GM18499 (cell line): ENCODE measurements at regions not wholly inside any gene's neighbourhood (a gene's known extent, or its start where the extent isn't known, plus 50 kb on each side); places are given as distances from the start of the nearest gene placed in this dataset.

ENCODE experiments used
- ATAC-seq: cut with Tn5 transposase; IDR thresholded peaks from one replicate; pipeline ENCODE4 v1.9.1; 2021; ENCODE audit warnings: moderate number of reproducible peaks; ENCODE audit not compliant: insufficient read depth, unreplicated experiment

GRCh38 chr13:106384516-106384915 is 150.9 kb downstream of the EFNB2 start:
- no peak for ATAC-seq

DNA sequence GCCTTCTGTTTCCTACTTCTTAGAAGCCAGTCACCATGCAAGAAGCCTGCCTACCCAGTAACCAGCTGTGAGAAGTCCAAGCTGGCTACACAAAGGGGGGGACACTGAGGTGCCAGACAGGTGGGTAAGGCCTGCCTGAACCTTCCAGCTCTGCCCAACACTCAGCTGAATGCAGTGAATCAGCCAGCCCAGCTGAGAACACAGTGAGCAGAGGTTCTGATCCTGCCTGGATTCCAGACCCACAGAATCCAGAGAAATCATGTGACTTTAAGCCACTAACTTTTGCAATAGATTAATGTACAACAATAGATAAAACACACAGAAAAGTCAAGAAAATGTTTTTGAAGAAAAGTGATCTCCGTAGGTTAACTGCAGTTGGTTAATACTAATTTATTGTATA is 151.7 kb downstream of the EFNB2 start:
- ATAC-seq, result no peak

DNA sequence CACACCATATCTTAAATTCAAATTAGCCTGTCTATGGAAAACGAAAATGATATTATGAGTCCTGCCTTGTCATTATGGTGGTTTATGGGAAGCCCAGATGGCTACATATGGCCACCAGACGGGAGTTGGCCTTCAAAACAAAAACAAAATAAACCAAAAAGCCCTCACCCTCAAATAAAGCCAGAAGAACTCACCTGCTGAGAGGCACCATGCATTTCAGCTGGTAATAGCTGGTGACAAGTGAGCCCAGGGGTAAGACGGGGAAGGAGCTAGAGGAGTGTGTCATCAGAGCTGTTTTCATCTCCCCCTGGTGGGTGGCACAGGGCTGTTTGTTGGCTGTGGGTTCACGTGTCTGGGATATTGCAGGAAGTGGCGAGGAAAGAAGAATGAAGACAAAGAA is 152.9 kb downstream of the EFNB2 start:
- no peak for ATAC-seq

GRCh38 chr13:106381091-106381490 is 154.4 kb downstream of the EFNB2 start:
- no peak for ATAC-seq

DNA sequence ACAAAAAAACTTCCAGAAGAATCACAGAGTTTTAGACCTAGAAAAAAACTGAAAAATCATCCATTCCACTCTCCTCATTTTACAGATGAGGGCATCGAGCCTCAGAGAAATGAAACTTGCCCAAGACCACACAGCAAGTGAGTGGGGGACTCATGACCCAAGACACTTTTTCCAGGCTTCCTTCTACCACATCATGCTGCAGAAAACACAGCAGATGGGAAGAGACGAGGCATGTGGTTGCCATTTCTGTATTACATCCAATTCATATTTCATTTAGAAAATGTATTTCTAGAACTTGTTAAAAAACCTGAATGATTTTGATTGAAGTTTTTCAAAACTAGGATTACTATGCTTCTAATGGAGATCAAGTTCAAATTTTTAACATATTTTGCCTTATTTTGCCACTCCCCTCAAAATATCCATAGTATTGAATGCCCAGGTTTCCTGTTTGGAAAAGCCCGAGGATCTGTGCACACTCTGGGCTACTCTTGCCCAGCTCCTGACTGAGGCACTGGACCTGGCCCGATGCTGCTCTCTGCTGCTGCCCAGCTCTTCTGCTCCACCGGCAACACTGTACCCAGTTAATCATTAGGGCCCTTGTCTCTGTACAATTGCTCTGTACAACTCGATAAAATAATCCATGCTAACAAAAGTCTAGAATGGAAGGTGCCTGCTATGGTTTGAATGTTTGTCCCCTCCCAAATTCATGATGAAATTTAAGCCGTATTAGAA is 157.4 kb downstream of the EFNB2 start:
- no peak for ATAC-seq

GRCh38 chr13:106377341-106377740 is 158.1 kb downstream of the EFNB2 start:
- no peak for ATAC-seq

DNA sequence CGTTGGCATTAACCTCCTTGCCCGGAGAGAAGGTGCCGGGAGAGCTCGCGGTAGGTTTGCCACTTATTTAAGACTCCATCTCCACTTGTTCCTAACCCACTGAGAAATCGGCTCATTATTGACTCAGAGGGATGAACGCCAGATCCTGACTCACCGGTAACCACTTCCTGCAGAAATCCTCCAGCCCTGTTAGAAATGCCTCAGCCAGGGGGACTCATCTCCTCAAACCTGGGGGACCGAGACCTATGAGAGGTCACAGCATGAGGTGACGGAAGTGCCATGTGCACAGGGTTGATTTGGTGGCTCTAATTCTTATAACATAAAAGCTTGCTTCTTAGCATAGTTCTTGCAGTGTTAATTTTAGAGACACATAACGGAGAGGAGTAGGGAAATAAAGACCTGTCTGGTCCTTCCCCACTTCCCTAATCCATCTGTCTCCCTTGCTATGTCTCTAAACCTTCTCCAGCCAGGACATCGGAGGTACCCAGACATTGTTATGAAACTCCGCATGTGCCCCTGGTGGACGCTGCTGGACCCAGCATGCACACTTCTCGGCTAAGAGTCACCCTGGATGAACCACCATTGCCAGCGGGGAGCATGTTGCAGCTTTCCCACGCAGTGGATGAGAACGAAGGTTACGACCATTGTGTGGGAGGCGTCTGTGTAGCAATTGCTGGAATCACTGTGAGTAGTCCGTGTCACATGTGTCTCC is 158.9 kb downstream of the EFNB2 start:
- no peak for ATAC-seq

- no peak for ATAC-seq
These were observed 160.4 kb downstream of the EFNB2 start for GRCh38 chr13:106375085-106375484.

- ATAC-seq, result no peak
These were observed 160.8 kb downstream of the EFNB2 start for GRCh38 chr13:106374631-106375030.

GRCh38 chr13:106373989-106374572 is 161.4 kb downstream of the EFNB2 start:
- ATAC-seq, result peak; percentile 65

DNA sequence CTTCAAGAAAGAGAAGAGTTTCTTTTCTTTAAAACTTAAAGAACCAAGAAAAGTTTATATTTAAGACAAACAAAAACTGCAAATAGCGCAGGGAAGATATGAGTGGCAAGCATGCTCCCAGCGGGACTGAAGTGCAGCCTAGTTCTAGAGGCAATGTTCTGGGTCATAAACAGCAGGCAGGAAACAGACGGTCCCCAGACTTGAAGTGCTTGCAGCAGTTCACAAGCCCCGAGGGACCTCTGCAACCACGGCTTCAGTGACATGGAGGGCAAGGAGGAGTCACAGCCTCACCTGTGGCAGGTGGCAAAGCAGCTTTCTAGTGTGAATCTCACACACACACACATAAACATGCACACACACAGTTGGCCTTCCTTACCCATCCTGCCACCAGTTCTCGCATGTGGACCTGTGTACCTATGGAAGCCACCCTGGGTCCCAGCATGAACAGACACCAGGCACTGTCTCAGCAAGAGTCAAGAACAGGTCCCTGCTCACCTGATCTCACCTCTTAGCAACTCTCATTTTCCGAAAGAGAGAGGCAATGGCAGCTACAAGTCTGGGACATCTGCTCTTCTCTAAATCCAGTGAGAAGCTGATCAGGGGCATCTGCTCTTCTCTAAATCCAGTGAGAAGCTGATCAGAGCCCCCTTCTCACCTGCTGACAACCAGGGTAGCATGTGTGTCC is 162.0 kb downstream of the EFNB2 start:
- peak; percentile 50 for ATAC-seq

DNA sequence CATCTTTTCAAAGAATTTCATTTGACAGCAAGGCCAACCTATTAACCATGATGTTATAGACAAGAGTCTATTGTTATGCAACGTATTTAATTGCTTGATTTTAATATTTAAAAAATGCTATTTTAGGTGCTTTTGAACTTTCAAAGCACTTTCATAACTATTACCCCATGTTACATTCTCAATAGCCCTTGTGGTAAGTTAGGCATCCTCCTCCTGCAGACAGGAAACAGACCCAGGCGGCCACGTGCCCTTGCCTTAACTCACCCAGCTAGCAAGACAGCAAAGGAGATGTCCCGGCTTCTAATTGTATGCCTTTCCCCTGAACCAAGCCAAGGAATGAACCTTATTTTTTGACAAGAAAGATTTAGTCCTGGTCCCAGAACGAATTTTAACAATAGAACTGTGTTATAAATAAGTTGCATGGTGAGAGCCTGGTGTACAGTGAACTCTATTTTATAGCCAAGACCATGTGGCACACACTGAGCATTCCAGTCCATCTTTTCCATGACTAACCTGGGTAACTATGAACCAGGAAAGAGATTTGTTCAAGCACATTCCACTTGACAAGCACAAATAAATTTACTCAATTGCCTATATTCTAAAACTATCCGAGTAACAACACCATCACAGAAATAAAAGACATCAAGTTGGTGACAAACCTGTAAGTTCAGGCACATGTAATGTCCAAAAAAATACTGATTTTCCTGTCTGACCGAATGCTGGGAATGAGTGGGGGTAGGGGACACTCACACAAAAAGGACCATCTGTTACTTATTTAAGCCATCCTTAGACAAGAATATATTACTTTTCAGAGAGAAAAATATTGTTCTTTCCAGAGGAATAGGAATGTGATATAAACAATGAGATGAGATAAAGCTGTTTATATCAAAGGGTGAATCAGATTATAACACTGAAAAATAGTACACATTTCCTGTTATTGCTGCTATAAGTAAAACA is 163.0 kb downstream of the EFNB2 start:
- ATAC-seq, result peak; percentile 30

DNA sequence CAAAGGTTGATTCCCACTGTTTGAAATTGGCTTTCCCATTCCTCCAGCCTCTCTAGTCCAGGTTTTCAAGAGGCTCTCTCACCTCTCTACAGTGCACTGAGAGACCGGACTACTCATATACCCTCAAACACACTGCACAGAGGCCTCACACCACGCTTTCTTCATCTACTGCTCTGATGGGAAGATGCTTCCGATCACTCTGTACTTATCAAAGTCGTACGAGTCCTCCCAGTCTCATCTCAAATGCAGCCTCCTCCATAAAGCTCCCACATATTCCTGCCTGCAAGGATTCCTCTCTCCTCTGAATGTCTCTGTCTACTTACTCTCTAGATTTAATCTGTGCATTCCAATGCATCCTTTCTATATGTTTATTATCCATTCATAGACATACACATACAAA is 164.4 kb downstream of the EFNB2 start:
- ATAC-seq, result no peak

DNA sequence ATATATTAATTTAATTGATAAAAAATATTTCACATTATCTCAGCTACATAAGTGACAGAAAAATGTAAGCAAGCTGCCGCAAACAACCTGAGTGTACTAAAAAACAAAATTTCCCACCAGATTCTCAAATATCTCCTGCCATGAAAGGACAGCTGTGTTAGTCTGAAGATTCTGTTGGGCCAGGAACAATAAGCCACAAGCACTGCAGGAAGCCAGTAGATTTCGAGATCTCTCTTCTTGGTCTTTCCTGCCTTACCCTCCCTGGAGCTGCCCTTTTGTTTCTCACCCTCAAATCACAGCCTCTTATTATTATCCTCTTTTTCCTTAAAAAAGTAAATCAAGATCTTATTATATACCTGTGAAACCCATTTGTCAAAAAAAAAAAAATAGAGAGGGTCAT is 165.6 kb downstream of the EFNB2 start:
- ATAC-seq, result no peak

DNA sequence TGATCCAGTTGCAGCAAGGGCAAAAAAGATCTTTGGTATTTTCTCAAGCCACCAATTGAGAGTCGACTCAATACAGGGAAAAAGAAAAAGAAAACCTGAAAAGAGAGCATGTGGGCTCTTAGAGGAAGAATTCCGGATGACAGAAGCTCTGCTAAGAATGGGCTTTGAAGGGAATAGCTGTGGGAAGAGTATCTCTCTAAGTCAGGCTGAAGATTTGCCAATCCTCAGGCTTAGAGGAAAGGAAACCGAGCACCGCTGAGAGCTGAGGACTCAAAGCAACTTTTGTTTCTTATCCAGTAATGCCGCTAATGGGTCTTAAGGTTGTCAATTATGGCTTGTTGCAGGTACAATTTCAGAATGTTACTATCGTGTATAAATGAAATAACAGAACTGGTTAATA is 166.4 kb downstream of the EFNB2 start:
- ATAC-seq, result no peak

DNA sequence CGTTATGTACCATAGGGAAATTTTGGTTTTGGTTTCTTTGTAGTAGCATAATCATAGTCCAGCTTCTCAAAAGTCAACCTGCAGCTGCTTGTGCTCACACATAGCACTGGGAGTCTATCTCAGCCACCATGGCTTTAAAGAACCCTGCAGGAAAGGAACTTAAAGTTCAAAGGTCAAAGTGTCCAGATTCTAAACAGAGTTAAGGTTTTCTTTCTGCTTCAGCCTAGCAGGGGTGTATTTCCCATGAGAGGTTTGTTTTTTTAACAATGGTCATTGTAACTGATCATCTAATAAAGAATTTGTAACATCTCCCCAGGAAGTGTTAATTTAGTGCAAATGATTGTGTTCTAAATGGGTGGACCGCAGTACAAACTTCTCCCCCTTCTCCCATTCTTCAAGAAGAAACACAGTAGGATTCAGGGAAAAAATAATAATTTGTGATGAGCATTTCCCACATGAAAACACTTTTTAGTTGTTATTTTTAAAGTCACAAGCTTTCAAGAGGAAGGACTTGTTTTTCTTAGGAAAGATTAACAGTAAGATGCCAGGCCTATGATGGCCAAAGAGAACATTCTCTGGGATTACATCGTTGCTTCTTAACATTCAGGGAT is 168.0 kb downstream of the EFNB2 start:
- ATAC-seq, result peak; percentile 46

DNA sequence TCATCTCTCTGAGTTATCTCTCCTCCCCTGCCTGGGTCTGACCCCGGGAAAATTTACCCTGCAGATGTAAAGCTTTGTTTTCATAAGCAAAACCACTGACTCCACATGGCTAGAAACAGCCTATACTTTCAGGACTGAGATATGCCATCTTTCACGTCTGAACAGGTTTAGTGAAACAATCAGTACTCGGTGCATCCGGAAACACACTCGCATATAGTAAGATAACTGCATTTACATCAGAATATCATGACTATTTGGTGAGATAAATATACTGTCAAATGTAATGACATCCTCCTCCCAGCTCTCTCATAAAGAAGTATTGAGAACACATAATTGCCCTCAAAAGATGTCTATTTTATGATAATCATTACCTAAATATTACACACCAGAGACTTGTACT is 172.8 kb downstream of the EFNB2 start:
- ATAC-seq, result no peak

- ATAC-seq, result no peak
These were observed 173.8 kb downstream of the EFNB2 start for GRCh38 chr13:106361621-106362020.

DNA sequence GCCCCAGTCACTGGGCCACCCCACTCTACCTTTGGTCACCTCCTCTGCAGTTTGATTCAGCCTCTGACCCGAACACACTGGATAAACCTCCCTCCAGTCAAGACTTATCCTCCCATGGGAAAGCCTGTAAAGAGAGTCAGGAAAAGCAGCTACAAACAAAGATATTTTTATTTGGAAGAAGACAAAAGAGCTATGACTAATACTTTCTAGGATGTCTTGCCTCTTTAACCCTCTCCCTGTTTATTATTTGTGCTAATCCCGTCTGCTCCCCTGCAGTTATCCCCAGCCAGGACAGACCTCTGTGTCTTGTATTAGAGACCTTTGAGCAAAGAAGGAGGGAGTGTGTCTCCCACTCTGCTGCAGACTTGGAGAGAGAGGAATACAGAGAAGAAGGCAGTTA is 178.3 kb downstream of the EFNB2 start:
- ATAC-seq, result no peak

DNA sequence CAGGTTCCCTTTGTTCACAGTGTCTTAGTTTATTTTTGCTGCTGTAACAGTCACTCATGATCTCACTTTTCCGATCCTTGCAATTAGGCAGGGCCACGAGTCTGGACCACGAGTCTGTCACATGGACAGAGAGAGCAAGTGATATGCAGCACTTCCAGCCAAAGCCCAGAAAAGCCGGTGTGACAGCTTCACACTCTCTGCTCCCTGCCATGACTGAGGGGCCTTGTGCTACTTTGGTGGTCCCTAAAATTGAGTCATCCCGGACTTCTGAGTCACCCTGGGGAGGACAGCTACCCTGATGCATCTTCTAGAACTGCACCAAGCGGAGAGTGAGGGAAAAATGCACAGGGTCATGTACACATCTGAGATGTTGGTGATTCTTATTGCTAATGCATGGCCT is 179.6 kb downstream of the EFNB2 start:
- ATAC-seq, result no peak
